ENCODE measurements at regions not wholly inside any gene's neighbourhood (a gene's known extent, or its start where the extent isn't known, plus 50 kb on each side); places are given as distances from the start of the nearest gene placed in this dataset.

GRCh38 chr12:102781117-102781516 lies 135.9 kb downstream of the PAH start:
- no peak for DNase-seq

GRCh38 chr12:102776041-102776440 lies 141.0 kb downstream of the PAH start:
- DNase-seq, result no peak

GRCh38 chr12:102769323-102769916 lies 147.6 kb downstream of the PAH start:
- DNase-seq, result peak; percentile 23 to 29

GRCh38 chr12:102766961-102767360 lies 150.1 kb downstream of the PAH start:
- DNase-seq, result no peak

- DNase-seq, result no peak
Measured at GRCh38 chr12:102765736-102766135, 151.3 kb downstream of the PAH start.

- no peak for DNase-seq
Measured at GRCh38 chr12:102763471-102763870, 153.6 kb downstream of the PAH start.

GRCh38 chr12:102763061-102763460 lies 154.0 kb downstream of the PAH start:
- no peak for DNase-seq

- no peak for DNase-seq
Measured at GRCh38 chr12:102760322-102760721, 156.7 kb downstream of the PAH start.

- no peak for DNase-seq
Measured at GRCh38 chr12:102759466-102759865, 157.6 kb downstream of the PAH start.

- DNase-seq, result no peak
Measured at GRCh38 chr12:102757882-102758226, 159.2 kb downstream of the PAH start.

- DNase-seq, result no peak
Measured at GRCh38 chr12:102757154-102757881, 159.7 kb downstream of the PAH start.

GRCh38 chr12:102756530-102756929 lies 160.5 kb downstream of the PAH start:
- no peak for DNase-seq

- no peak for DNase-seq
Measured at GRCh38 chr12:102755266-102755665, 161.8 kb downstream of the PAH start.

- DNase-seq, result no peak
Measured at GRCh38 chr12:102753802-102754201, 163.2 kb downstream of the PAH start.

GRCh38 chr12:102748704-102749103 lies 168.3 kb downstream of the PAH start:
- DNase-seq, result no peak

GRCh38 chr12:102746963-102747362 lies 170.1 kb downstream of the PAH start:
- no peak for DNase-seq

- DNase-seq, result no peak
Measured at GRCh38 chr12:102745971-102746600, 171.0 kb downstream of the PAH start.

GRCh38 chr12:102741196-102741595 lies 175.8 kb downstream of the PAH start:
- DNase-seq, result no peak

GRCh38 chr12:102740141-102740955 lies 176.7 kb downstream of the PAH start:
- no peak for DNase-seq

- DNase-seq, result no peak
Measured at GRCh38 chr12:102736328-102736727, 180.7 kb downstream of the PAH start.

- DNase-seq, result no peak
Measured at GRCh38 chr12:102735104-102735503, 181.9 kb downstream of the PAH start.

- no peak for DNase-seq
Measured at GRCh38 chr12:102730996-102731395, 186.0 kb downstream of the PAH start.

- no peak for DNase-seq
Measured at GRCh38 chr12:102728506-102729242, 188.4 kb downstream of the PAH start.
